ENCODE measurements at regions not wholly inside any gene's neighbourhood (a gene's known extent, or its start where the extent isn't known, plus 50 kb on each side); places are given as distances from the start of the nearest gene placed in this dataset.
"Not testable (repeated sequence)": the region's sequence is repeated elsewhere in the genome, so short reads cannot be mapped to it uniquely, and the experiment has no call there.

- not testable (repeated sequence) for TF ChIP-seq ZNF384 (IDR thresholded peaks at IDR 0.05); PKNOX1 (IDR thresholded peaks at IDR 0.05); HDGF (IDR thresholded peaks at IDR 0.05; ENCODE audit: borderline replicate concordance); SUZ12 (IDR thresholded peaks at IDR 0.05); TARDBP (IDR thresholded peaks at IDR 0.05); FOXA1 (IDR thresholded peaks at IDR 0.05)
Measured at GRCh38 chr5:62248192-62248591, 57.8 kb upstream of the KIF2A start.
